COLO668 (cell line): ENCODE measurements at regions not wholly inside any gene's neighbourhood (a gene's known extent, or its start where the extent isn't known, plus 50 kb on each side); places are given as distances from the start of the nearest gene placed in this dataset.
"Not testable (repeated sequence)": the region's sequence is repeated elsewhere in the genome, so short reads cannot be mapped to it uniquely, and the experiment has no call there.

Experiments
- DNase-seq: peaks from one replicate; lab custom pipeline; 2025; ENCODE audit not compliant: unreplicated experiment; lab: John Stamatoyannopoulos, UW

DNA sequence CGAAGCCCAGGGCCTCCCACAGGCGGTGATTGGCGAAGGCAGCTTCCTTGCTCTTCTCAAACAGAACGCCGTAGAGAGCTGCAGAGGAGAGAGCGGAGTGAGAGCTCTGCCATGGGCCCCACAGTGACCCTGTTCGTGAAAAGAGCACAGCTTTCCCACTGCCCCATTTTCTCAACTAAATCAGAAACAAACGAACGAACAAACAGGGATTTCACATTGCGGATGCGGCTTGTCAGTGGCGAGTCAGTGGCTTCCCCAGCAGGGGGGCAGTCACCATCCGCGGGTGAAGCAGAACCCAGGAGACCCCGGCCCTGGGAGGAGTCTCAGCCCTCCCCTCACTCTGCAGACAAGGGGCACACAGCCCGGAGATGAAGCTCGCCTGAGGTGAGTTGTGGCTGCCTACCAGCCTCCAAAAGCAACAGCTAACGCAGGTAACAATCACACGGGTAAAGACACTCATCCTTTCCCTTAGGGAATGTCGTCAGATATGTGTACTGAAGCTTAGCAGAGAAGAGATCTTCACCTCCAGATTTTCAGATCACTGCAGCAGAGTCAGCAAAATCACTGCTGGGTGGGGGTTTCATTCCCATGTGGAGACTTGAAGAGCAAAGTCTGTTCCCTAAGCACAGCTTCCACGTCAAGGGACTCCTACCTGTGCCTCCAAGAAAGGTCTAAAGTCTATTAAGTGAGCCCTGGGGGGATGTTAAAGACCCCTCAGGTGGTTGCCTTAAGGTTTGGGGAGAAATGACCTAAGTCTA is 51.2 kb upstream of the GPR31 start:
- no peak for DNase-seq

- DNase-seq = no peak
These were observed 51.8 kb upstream of the GPR31 start for GRCh38 chr6:167209577-167209975.

GRCh38 chr6:167210375-167211294 is 52.9 kb upstream of the GPR31 start:
- no peak for DNase-seq

DNA sequence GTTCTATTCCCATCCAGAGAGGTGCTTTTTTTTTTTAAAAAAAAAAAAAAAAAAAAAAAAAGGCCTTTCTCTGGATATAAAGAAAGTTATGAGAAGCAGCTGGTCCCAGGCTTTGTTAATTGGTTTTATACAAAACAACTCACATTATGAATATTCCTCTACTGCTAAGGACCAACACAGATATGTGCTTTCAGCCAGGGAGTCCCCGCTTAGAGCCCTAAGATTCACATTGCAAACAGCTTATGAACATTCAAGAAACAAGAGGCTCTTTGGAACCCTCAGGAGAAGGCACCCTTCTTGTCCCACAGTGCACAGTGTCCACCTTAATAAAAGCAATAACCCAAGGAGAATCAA is 53.5 kb upstream of the GPR31 start:
- no peak for DNase-seq

DNA sequence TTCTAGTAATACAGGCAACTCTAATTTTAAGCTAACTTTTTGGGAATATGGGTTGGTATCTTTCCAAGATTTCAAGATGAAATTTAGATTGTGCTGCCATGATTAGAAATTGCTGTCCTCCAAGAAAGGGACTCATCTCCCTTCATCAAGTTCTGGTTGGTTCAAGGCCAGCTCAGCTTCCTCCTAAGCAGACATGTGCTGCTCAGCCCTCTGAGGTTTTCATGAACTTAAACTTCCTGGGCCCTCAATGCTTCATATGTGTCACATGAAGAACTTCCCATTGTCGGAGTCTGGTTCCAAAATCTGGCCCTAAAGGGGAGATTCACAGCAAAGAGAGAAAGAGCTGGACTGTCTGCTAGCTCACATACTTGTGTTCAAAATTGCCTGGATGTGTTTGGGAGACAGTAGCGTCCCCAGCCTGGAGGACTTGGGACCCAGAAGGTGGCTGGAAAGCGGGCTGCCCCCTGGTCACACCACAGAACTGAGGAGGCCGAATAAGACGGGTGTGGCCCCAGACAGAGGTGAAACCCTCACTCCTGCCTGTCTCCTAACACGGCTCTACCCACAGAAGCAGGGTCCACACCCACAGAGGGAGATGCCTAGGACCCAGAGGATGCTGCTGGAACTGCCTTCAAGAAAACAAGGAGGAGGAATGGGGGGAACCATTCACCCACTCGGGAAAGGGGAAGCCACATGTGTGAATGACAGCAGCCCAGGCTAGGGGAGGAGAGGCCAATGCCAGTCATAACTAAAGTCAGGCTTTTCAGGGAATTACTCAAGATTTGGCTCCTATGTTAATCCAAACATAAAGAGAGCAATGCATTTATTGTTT is 54.3 kb upstream of the GPR31 start:
- DNase-seq = no peak

- DNase-seq = no peak
These were observed 54.9 kb upstream of the GPR31 start for GRCh38 chr6:167212713-167213005.

GRCh38 chr6:167214206-167214605 is 56.4 kb upstream of the GPR31 start:
- DNase-seq = no peak

GRCh38 chr6:167215429-167216250 is 57.9 kb upstream of the GPR31 start:
- not testable (repeated sequence) for DNase-seq

GRCh38 chr6:167216390-167217050 is 58.7 kb upstream of the GPR31 start:
- DNase-seq = not testable (repeated sequence)

DNA sequence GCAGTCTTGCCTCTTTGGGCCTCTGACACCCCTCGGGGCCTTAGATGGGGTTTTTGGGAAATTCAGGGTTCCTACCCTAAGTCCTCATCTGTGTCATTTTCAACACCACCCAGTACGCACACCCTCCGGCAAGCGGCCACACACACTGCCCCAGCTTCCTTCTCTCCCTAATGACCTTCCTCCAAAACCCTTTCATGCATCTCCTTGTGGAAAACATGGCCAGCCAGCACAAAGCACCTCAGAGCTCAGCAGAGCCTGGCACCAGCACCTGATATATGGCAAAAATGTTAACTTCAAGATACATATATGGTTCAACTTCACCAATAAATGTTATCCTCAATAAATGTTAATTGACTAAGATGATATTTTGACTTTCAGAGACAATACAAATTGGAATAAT is 59.3 kb upstream of the GPR31 start:
- not testable (repeated sequence) for DNase-seq

DNA sequence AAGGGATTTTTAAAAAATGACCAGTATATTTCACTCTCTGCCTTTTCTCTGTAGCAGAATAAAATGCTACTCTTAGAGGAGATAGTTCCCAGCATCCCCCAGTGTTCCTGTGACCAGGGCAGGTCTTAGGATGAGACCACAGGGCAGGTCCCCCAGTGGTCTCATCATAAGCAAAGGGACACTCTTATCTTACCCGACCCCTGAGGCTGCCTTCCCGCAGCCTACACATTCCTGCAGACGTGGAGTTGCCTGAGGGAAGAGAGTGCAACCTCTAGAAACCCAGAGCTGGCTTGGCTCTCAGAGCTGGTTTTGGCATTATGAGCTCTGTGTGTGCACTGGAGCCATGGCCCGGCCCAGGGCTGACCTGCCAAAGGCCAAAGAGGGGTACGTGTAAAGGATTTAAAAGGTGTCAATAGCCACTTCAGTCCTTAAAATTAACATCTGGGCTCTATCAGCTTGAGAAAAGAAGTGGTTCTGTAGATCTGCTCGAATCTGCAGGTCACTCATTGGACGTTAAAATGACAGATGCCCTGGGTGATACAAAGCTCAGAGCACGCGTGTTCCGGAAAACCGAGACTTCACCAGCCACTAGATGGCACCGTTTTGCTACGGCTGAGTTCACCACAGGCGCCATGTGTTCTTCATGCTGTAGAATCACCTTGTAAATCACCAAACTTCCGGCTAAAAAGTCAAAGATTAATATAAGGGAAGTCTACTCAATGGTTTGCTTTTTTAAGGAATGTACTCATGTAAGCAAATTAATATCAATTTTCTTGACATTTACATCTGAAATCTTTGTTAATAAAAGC is 60.4 kb upstream of the GPR31 start:
- DNase-seq = not testable (repeated sequence)

DNA sequence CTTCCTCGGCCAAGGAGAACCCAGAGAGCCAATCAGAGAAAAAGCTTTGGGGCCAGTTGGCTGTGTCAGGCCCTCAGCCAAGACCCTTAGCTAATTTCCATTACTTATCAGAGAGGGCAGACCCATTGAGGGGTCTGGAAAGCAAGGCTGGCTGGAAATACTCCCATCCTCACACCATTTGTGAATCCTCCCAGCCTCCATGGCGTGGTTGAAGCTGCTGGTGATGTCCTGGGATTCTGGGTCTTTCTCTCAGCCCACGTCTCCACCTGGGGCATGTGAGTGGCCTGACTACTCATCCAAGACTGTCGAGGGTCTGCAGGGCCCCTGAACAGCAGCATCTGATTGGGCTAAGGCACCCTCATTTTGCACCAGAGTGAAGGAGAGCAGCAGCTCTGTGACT is 61.3 kb upstream of the GPR31 start:
- DNase-seq = not testable (repeated sequence)

DNA sequence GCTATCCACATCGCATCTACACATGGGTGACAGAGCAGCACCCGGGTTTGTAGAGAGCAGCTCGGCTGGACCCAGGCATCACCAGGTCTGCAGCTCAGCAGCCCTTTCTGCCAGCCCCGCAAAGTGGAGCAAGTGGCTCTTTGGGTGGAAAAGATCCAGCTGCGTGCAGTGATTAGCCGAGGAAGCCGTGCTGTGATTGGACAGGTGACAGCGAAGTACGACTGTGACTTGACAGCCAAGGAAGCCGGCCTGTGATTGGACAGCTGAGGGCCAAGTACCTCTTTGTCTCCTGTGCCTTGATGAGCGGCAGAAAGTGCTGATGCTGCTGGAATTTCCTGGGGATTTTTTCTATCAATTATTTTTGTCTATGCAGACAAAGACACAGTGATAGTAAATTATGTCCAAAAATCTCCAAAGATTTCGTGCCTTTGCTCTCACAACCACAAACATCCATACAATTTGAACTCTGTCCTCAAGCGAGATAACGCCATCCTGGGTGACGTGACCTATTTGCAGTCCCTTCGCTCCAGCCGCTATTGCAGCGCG is 62.3 kb upstream of the GPR31 start:
- no peak for DNase-seq

DNA sequence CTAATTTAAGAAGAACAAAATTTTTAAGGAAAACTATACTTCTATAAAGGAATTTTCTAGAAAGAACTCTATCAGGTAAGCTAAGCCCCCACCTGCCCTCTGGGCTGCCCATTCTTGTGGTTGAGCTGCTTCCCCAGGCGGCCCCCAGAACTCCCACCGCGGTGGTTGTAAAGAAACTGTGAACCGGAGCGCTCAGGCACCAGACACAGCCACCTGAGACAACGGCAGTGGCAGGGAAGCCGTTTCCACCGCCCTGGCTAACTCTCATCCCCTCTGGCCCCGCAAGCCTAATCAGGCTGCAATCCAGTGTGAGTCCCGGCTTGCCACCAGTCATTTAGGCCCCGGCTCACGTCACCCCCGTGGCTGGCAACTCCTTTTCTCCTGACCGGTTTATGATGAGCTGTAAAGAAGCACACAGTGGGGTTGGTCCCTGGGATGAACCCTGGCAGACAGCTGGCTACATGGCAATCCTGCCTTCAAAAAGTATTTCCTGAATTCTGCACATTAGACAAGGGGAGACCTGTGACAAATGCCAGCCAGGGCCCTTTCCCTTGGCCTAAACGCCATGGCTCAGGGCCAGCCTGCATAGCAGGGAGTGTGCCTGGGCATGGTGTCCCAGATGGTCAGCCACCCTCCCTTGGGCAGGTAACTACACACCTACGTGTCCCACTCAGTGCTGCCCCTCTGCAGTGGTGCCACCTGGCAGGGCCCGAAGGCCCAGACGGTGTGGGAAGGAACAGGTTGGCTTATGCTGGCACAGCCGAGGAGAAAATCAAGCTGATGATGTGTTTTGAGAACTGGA is 63.8 kb upstream of the GPR31 start:
- DNase-seq = no peak

- DNase-seq = not testable (repeated sequence)
These were observed 65.3 kb upstream of the UNC93A start for GRCh38 chr6:167225566-167226382.

DNA sequence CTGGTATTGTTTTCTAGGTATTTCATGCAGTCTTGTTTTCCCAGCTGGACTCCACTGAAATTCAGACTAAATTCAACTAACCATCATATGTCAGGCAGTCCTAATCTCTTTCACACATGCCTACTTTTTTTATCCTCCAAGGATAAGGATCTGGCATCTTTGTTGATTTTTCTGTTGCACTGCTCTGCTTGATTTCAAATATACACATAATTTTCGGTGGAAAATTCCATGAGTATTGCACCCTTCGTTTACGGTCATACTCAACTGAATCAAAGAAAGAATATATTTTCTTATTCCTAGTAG is 64.8 kb upstream of the UNC93A start:
- no peak for DNase-seq

DNA sequence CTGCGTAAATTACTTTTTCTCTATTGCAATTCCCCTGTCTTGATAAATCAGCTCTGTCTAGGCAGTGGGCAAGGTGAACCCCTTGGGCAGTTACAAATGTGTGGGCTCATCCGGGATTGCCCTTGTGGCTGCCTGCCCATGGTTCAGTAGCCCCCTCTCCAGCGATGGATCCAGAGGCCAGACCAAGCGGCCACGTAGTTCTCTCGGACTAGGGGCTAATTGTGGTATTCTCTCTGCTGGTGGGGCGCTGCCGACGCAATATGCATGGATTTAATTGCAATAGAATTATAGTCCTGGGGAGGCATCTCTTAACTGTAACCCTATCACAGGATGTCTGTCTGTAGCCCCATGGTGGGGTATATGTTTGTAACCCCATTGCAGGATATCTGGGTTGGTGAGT is 64.3 kb upstream of the UNC93A start:
- no peak for DNase-seq

GRCh38 chr6:167227984-167228383 is 63.1 kb upstream of the UNC93A start:
- no peak for DNase-seq
